Activated gamma-delta T cell treated with anti-CD3 and anti-CD28 coated beads, Interleukin-2, amount 50 U/mL, for 16 hours (primary cell): ENCODE measurements at regions not wholly inside any gene's neighbourhood (a gene's known extent, or its start where the extent isn't known, plus 50 kb on each side); places are given as distances from the start of the nearest gene placed in this dataset.
A peak's percentile ranks its signal among the peaks of the same experiment; 100 is the strongest.

Experiments
- DNase-seq: peaks from one replicate; pipeline ENCODE4 v3.0.0-alpha.2; 2020; ENCODE audit warnings: low read depth

- no peak for DNase-seq
Measured at GRCh38 chr3:177742273-177742672, 545.0 kb upstream of the TBL1XR1 start.

- no peak for DNase-seq
Measured at GRCh38 chr3:177743173-177743890, 546.0 kb upstream of the TBL1XR1 start.

- DNase-seq: no peak
Measured at GRCh38 chr3:177744873-177745606, 547.8 kb upstream of the TBL1XR1 start.

GRCh38 chr3:177745607-177746005 lies 548.3 kb upstream of the TBL1XR1 start:
- no peak for DNase-seq

GRCh38 chr3:177746337-177746933 lies 549.2 kb upstream of the TBL1XR1 start:
- DNase-seq: no peak

- DNase-seq: no peak
Measured at GRCh38 chr3:177749836-177750235, 552.6 kb upstream of the TBL1XR1 start.

GRCh38 chr3:177750436-177750835 lies 553.2 kb upstream of the TBL1XR1 start:
- no peak for DNase-seq

GRCh38 chr3:177751770-177752169 lies 554.5 kb upstream of the TBL1XR1 start:
- no peak for DNase-seq

DNA sequence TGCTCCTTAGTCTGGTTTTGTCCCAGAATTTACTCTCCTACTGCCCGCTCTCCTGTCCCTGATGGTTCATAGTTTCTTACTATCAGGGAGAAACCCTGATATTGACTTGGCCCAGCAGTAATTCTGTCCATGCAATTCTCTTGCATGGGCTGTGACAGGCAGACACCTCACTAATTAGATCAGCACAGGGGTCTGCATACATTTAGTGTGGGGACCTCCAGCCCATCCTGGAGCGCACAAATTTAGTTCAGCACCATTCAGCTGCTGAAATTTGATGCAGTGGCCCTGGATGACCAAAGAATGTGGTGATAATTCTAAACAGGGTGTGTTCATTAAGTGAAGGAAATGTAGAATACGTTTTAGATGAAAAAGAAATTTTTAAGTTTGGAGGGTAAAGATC lies 555.5 kb upstream of the TBL1XR1 start:
- no peak for DNase-seq

DNA sequence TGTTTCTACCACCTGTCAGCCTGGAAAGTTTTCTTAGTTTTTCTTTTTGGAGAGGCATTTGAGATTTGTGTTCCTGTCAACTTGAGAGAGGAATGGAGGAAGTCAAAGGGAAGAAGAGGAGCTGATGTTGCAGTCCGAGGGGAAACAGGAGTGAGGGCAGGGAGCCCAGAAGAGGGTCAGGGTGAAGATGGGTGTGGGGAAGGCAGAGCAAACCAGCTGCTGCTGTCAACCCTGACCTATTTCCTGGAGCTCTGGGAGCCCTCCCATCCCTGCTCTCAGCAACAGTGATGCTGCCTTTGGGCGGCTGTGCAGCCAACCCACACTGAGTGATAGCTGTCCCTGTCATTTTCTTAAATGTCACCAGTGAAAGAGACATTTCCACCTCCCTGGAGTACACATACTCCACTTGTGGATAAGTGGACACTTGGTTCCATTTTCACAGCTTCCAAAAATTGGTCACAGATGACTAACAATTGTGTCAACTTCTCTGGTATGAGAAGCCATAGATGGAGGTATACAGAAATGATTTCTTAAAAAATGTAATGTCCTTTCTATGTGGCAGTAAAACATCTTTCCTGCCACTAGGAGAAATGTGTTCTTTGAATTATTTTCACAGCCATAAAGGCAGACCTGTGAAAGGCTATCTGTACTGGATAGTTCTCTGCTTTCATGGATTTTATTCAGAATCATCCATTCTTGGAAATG lies 556.3 kb upstream of the TBL1XR1 start:
- DNase-seq: no peak

GRCh38 chr3:177754508-177754921 lies 557.2 kb upstream of the TBL1XR1 start:
- DNase-seq: no peak

- DNase-seq: no peak
Measured at GRCh38 chr3:177758126-177758525, 560.8 kb upstream of the TBL1XR1 start.

- no peak for DNase-seq
Measured at GRCh38 chr3:177760803-177761202, 563.5 kb upstream of the TBL1XR1 start.

- no peak for DNase-seq
Measured at GRCh38 chr3:177764377-177764912, 567.2 kb upstream of the TBL1XR1 start.

GRCh38 chr3:177764933-177765332 lies 567.7 kb upstream of the TBL1XR1 start:
- DNase-seq: no peak

DNA sequence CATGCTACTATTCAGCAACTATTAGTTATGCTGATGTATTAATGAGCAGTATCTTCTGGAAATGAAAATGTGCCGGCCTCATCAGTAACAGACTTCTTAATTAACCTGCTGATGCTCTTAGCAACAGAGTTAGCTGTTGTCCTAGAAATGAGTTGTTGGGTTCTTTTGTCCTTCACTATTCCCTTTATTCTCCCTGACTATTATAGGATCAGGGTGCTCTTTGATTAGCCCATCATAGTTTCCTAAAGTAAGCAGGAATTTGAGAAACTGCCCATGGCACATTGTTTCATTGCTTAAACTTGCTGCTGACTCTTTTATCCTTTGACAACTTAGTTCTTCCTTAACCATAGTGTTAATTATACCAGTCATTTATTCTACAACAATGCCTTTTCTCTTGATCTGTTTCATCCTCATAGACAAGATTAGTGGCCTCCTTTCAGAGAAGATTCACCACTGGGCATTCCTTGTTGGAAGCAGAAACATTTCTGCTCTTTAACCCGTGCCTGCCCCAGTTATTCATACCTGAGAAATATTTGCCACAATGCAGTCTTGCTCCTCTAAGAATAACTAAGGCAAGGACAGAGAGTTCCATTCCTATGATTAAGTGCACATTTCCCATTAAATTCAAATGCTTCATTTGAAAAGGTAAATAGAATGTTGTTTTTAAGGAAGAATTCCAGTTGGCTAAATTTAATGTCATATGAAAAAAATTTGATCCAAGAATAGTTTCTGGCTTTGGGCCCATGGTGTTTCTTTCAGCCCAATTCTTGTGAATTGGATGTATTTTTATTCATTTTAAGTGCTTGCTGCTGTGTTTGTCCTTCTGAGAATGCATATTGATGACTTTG lies 573.3 kb upstream of the TBL1XR1 start:
- DNase-seq: no peak

GRCh38 chr3:177771780-177772179 lies 574.5 kb upstream of the TBL1XR1 start:
- DNase-seq: no peak

GRCh38 chr3:177772908-177773557 lies 575.8 kb upstream of the TBL1XR1 start:
- DNase-seq: no peak

GRCh38 chr3:177773717-177774116 lies 576.4 kb upstream of the TBL1XR1 start:
- no peak for DNase-seq

DNA sequence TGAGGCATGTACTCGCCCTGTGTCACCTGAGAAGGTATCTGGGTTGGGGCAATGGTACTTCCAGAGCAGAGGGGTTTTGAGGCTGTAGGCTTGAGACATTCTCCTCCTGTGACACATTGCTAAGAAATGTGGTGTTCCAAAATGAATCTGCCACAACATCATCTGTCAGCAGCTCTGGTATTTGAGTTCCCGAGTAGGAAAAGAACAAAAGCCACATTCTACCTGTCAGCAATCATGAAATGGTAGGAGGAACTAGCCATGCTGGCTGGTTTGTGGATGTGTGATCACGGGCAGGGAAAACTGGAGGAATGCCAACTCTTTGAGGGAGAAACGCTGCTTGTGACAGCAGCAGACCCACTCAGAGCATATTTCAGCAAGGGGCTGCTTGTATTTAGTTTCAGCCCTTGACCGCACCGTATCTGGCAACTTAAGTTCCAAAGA lies 579.4 kb upstream of the TBL1XR1 start:
- DNase-seq: no peak

- DNase-seq: peak; percentile 4
Measured at GRCh38 chr3:177777699-177778098, 580.4 kb upstream of the TBL1XR1 start.
